SK-N-MC (cell line): ENCODE measurements at regions not wholly inside any gene's neighbourhood (a gene's known extent, or its start where the extent isn't known, plus 50 kb on each side); places are given as distances from the start of the nearest gene placed in this dataset.

Experiments
- EZH2 ChIP-seq: fragments of 200-600 bp; sonication (generic); IDR thresholded peaks from one replicate; pipeline ENCODE4 v1.6.1; 2017; ENCODE audit warnings: antibody characterized with exemption
- FOXP2 ChIP-seq: optimal IDR thresholded peaks from 2 replicates; pipeline ENCODE3; 2011; ENCODE audit warnings: mild to moderate bottlenecking, moderate library complexity; ENCODE audit not compliant: insufficient read depth; ENCODE audit errors: extremely low read length, control extremely low read depth
- POLR2AphosphoS5 ChIP-seq: IDR thresholded peaks from 2 replicates; pipeline ENCODE4 v1.6.1; 2012; ENCODE audit warnings: mild to moderate bottlenecking, low read depth, low read length, borderline replicate concordance

GRCh38 chr11:23923357-23923756 is 573.5 kb upstream of the LUZP2 start:
- TF ChIP-seq POLR2AphosphoS5, result no peak
- no peak for TF ChIP-seq EZH2
- TF ChIP-seq FOXP2, result no peak
